ENCODE measurements at regions not wholly inside any gene's neighbourhood (a gene's known extent, or its start where the extent isn't known, plus 50 kb on each side); places are given as distances from the start of the nearest gene placed in this dataset.

GRCh38 chr6:168232989-168233874, 86.3 kb downstream of the DACT2 start:
- TF ChIP-seq POLR2A (IDR thresholded peaks at IDR 0.05) (no peak), CTCF (IDR thresholded peaks at IDR 0.05) (no peak)

All from heart left ventricle (tissue), 13 donors.